Gastrocnemius medialis (tissue), 4 donors: ENCODE measurements at regions not wholly inside any gene's neighbourhood (a gene's known extent, or its start where the extent isn't known, plus 50 kb on each side); places are given as distances from the start of the nearest gene placed in this dataset.

ENCODE experiments used
- ATAC-seq, 2 donors: fragments of 150-250 bp; one replicate each; pipeline ENCODE4 v1.9.1; 2016
- DNase-seq, 2 donors: peaks; one replicate each; pipeline ENCODE4 v3.0.0-alpha.2; 2019
- H3K27ac ChIP-seq, 4 donors: fragments of 200-600 bp; sonication (generic); 1 replicate in 1 of 4; 2 replicates in 3 of 4; pipeline ENCODE4 v1.5.1; 2016 to 2018; ENCODE audit warnings: mild to moderate bottlenecking in 2 of 4, moderate library complexity in 1 of 4
- H3K27me3 ChIP-seq, 3 donors: fragments of 200-600 bp; sonication (generic) in 2 of 3; 1 replicate in 1 of 3; 2 replicates in 2 of 3; pipeline versions ENCODE4 v1.5.1 to v1.6.0; 2016 to 2019; ENCODE audit warnings: mild to moderate bottlenecking in 1 of 3, moderate library complexity in 1 of 3
- H3K36me3 ChIP-seq, 2 donors: fragments of 200-600 bp; sonication (generic) in 1 of 2; one replicate each; pipeline ENCODE4 v1.5.1; 2017 to 2018
- H3K4me1 ChIP-seq, 2 donors: fragments of 200-600 bp; sonication (generic) in 1 of 2; one replicate each; pipeline ENCODE4 v1.5.1; 2016 to 2017; ENCODE audit warnings: mild to moderate bottlenecking in 2 of 2
- H3K4me3 ChIP-seq, 4 donors: fragments of 200-600 bp; sonication (generic) in 3 of 4; 1 replicate in 1 of 4; 2 replicates in 3 of 4; pipeline ENCODE4 v1.5.1; 2016 to 2019; ENCODE audit warnings: mild to moderate bottlenecking in 2 of 4
- H3K9me3 ChIP-seq, 3 donors: fragments of 200-600 bp; sonication (generic) in 2 of 3; 1 replicate in 1 of 3; 2 replicates in 2 of 3; pipeline ENCODE4 v1.5.1; 2016 to 2019
- POLR2A ChIP-seq, 2 donors: fragments of 450-650 bp; IDR thresholded peaks; one replicate each; pipeline ENCODE4 v1.6.1; 2017; ENCODE audit warnings: antibody characterized with exemption in 2 of 2, mild to moderate bottlenecking in 2 of 2, moderate library complexity in 2 of 2
- in situ Hi-C, 4 donors: fragments of 200-750 bp; cut with MboI; loops; one replicate each; pipeline versions ENCODE4 v1.15.0 to v1.8.0; 2017; ENCODE audit warnings: low sequenced_read_pairs in 4 of 4
- intact Hi-C: fragments of 100-400 bp; cut with DNase I; formaldehyde crosslinking; loops from one replicate; pipeline ENCODE4 v1.15.1; 2023; ENCODE audit warnings: low total_unique reads
- TF ChIP-seq, protein P1 (sequence below), 5 experiments: fragments of 450-650 bp in 3 of 5; fragments of 200-600 bp in 2 of 5; sonication (generic) in 2 of 5; IDR thresholded peaks in 4 of 5; conservative IDR thresholded peaks in 1 of 5; 1 replicate in 4 of 5; 2 replicates in 1 of 5; pipeline ENCODE4 v1.5.1; 2016 to 2019; ENCODE audit warnings: antibody characterized with exemption in 5 of 5, mild to moderate bottlenecking in 3 of 5, moderate library complexity in 3 of 5

DNA sequence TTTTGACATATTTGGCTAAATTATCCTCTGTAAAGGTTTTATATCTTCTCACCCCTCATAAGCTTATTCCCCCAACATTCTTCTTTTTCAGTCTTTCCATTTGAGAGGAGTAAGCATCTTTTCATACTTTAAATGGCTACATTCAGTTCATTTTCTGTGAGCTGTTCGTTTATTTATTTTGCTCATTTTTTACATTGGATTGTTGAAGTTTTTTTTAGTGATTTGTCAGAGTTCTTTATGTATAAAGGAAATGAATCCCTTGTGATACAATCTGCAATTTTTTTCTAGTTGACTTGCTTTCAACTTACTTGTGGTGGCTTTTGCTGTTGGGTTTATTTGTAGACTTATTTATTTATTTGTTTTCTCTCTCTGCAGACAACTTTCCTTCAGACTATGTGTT is 250.3 kb downstream of the DLEU7 start:
- DNase-seq (no peak), ATAC-seq (no peak)
- Histone ChIP-seq H3K9me3 (no peaks in the 10 kb centered on the region), H3K27me3 (no peaks in the 10 kb centered on the region), H3K36me3 (no peaks in the 10 kb centered on the region), H3K4me3 (no peak overlapping the region), H3K4me1 (peaks cover 8 to 21% of the 10 kb centered on the region in 2 donors), H3K27ac (no peak overlapping the region)
- intact Hi-C loops = no loop called here
- in situ Hi-C loops = no loop called here
- no peak for TF ChIP-seq POLR2A (IDR thresholded peaks at IDR 0.05)
- TF ChIP-seq, protein P1, sequence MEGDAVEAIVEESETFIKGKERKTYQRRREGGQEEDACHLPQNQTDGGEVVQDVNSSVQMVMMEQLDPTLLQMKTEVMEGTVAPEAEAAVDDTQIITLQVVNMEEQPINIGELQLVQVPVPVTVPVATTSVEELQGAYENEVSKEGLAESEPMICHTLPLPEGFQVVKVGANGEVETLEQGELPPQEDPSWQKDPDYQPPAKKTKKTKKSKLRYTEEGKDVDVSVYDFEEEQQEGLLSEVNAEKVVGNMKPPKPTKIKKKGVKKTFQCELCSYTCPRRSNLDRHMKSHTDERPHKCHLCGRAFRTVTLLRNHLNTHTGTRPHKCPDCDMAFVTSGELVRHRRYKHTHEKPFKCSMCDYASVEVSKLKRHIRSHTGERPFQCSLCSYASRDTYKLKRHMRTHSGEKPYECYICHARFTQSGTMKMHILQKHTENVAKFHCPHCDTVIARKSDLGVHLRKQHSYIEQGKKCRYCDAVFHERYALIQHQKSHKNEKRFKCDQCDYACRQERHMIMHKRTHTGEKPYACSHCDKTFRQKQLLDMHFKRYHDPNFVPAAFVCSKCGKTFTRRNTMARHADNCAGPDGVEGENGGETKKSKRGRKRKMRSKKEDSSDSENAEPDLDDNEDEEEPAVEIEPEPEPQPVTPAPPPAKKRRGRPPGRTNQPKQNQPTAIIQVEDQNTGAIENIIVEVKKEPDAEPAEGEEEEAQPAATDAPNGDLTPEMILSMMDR (IDR thresholded peaks at IDR 0.05 in 4 of 5, conservative IDR thresholded peaks at IDR 0.05 in 1 of 5) = no peak

DNA sequence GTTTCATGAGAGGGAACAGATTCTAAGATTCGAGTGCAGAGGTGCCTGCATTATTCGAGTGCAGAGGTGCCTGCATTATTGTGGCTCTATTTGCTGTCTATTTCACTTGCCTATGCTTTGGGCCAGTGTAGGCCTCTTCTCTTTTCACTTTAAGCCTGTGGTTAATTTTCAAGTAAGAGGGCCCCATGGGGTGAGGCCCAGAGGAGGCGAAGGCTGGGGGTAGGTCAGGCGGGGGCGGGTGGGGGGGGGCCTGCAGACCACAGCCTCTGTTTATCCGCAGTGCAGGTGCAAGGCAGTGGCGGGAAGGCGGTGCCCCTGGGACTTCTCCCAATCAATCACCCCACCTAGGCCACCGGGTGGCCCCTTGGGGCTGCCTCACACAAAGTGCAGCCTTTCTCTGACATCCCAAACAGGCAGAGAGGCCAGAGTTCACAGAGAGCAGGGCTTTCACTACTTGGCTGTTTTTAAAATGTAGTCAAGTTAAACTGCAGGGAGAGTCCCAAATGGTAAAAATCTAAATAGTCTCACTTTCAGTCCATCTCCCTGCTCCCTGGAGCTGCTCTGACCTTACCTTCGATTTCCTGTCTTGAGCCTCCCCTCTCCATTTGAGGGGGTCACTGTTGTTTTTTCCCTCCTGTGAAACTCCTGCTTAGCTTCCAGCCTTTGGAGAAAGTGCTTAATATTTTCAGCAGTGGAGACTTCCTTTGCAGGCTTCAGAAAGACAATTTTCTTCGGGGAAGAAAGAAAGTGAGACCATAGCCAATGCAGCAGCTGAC is 249.0 kb downstream of the DLEU7 start:
- Histone ChIP-seq H3K9me3 (no peaks in the 10 kb centered on the region), H3K27ac (peak overlapping the region in 1 of 4 donors; percentile 33), H3K27me3 (no peaks in the 10 kb centered on the region), H3K4me3 (no peak overlapping the region), H3K36me3 (no peaks in the 10 kb centered on the region), H3K4me1 (peaks cover 11 to 24% of the 10 kb centered on the region in 2 donors)
- in situ Hi-C loops (no loop called here), intact Hi-C loops (no loop called here)
- DNase-seq = no peak
- no peak for ATAC-seq
- TF ChIP-seq, protein P1 (IDR thresholded peaks at IDR 0.05 in 4 of 5, conservative IDR thresholded peaks at IDR 0.05 in 1 of 5) = no peak
- no peak for TF ChIP-seq POLR2A (IDR thresholded peaks at IDR 0.05)

- no peaks in the 10 kb centered on the region for H3K36me3 ChIP-seq
- no peak overlapping the region for H3K4me3 ChIP-seq
- in situ Hi-C loops = no loop called here
- no peak for DNase-seq
- TF ChIP-seq, protein P1 (IDR thresholded peaks at IDR 0.05 in 4 of 5, conservative IDR thresholded peaks at IDR 0.05 in 1 of 5) = no peak
- TF ChIP-seq POLR2A (IDR thresholded peaks at IDR 0.05) = no peak
- no peaks in the 10 kb centered on the region for H3K27me3 ChIP-seq
- intact Hi-C loops = no loop called here
- H3K4me1 ChIP-seq = peaks cover 11 to 24% of the 10 kb centered on the region in 2 donors
- no peak overlapping the region for H3K27ac ChIP-seq
- no peak for ATAC-seq
- no peaks in the 10 kb centered on the region for H3K9me3 ChIP-seq
Observed at GRCh38 chr13:50595196-50595595, 248.3 kb downstream of the DLEU7 start.

GRCh38 chr13:50596156-50596555 is 247.3 kb downstream of the DLEU7 start:
- no peak for DNase-seq
- no peaks in the 10 kb centered on the region for H3K27me3 ChIP-seq
- peak overlapping the region in 1 of 4 donors; percentile 15 for H3K27ac ChIP-seq
- TF ChIP-seq, protein P1 (IDR thresholded peaks at IDR 0.05 in 4 of 5, conservative IDR thresholded peaks at IDR 0.05 in 1 of 5) = no peak
- TF ChIP-seq POLR2A (IDR thresholded peaks at IDR 0.05) = no peak
- intact Hi-C loops (no loop called here), in situ Hi-C loops (no loop called here)
- no peaks in the 10 kb centered on the region for H3K36me3 ChIP-seq
- ATAC-seq = no peak
- H3K4me1 ChIP-seq = peaks cover 11 to 24% of the 10 kb centered on the region in 2 donors
- H3K9me3 ChIP-seq = no peaks in the 10 kb centered on the region
- H3K4me3 ChIP-seq = no peak overlapping the region
